HG03135 (cell line): ENCODE measurements at regions not wholly inside any gene's neighbourhood (a gene's known extent, or its start where the extent isn't known, plus 50 kb on each side); places are given as distances from the start of the nearest gene placed in this dataset.
A peak's percentile ranks its signal among the peaks of the same experiment; 100 is the strongest.

Source experiments
- ATAC-seq: cut with Tn5 transposase; IDR thresholded peaks from one replicate; pipeline ENCODE4 v1.9.1; 2021; ENCODE audit warnings: mild to moderate bottlenecking, moderate library complexity; ENCODE audit not compliant: unreplicated experiment

GRCh38 chr18:73261243-73261642 lies 393.5 kb upstream of the NETO1 start:
- no peak for ATAC-seq

DNA sequence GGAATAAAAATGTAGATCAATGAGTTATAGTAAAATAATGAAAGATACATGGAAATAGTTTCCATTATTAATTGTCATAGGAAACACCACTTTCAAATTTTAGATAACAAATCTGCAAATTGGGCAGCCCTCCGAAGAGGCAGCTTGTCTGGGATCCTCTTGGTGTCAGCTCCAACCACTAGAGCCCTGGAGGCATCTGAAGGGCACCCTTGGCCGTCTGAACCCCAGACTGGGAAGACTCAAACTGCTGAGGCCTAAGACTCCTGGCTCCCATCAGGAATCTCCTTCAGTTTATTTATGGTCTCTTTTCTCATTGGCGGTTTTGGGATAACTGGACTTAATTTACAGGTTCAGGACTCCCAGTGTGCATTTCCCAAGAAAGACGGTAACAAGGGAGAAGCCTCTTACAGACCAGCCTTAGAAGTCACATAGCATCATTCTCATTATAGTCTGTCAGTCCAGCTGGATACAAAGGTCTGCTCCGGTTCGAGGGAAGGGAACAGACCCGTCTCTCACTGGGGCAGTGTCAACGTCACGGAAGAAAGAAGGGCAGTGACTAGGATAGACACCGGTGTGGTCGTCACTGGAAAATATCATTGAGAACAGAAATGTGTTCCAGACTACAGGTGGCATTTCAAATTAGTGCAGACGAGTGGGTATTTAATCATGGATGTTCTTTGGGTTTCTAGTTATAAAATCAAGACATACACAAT lies 390.7 kb upstream of the NETO1 start:
- ATAC-seq: no peak

DNA sequence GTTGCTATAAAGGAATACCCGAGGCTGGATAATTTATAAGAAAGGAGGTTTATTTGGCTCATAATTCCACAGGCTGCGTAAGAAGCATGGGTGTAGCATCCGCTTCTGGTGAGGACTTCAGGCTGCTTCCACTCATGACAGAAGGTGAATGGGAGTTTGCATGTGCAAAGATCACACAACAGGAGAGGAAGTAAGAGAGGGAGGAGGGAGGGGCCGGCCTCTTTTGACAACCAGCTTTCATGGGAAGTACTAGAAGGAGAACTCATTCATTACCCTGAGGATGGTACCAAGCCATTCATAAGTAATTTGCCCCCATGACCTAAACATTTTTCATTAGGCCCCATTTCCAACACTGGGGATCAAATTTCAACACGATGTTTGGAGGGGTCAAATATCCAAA lies 386.8 kb upstream of the NETO1 start:
- no peak for ATAC-seq

GRCh38 chr18:73249030-73249429 lies 381.2 kb upstream of the NETO1 start:
- ATAC-seq: no peak

DNA sequence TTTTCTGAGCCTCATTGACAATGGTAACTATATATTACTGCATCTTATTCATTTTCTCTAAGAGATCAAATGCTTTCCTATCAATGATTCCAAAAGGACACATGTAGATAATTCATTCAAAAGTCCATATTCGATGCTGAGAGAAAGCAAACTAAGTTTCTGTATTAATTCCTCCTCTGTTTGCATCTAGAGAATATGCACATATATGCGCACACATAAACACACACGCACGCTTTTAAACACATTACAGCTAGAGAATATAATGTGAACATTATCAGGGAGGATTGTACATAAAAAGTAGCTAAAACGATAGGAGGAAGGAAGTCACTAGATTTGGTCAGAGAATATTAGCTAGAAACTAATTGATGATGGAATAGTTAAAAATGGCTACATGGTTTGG lies 379.0 kb upstream of the NETO1 start:
- no peak for ATAC-seq

GRCh38 chr18:73245345-73245744 lies 377.6 kb upstream of the NETO1 start:
- ATAC-seq: no peak

- no peak for ATAC-seq
Observed at GRCh38 chr18:73244401-73244800, 376.6 kb upstream of the NETO1 start.

DNA sequence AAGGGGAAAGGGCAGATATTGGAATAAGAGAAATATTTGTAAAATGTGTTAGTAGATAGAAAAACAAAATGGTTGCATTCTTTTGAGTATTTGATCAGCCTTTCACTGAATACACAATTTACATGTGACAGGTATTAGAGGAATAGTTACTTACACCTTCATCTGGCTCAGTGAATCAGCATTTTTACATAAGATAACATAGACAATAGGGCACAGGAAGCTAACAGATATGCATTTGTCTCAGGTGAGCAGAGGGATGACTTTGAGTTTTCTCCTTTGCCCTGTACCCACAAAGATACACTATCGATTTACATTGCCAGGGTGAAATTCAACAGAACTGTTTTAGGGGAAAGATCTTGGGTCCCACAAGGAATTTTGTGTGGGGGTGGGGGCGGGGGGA lies 373.1 kb upstream of the NETO1 start:
- no peak for ATAC-seq

- ATAC-seq: no peak
Observed at GRCh38 chr18:73235921-73236320, 368.1 kb upstream of the NETO1 start.

DNA sequence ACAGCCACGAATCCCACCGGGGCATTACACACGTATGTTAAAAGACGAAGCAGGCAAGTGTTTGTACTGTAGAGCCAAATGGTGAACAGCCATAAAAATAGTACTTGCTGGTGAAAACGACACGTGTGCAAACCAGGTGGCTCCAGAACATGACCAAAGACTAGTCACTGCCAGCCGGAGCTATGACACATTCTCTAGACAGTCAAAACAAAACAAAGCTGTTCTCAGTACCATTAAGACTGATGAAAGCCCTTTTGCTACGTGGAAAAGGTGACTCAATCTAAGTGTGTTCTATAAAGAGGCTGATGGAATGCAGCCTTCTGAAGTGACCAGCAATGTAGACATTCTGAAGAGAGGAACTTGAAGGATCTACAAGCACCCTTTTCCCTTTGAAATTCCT lies 367.7 kb upstream of the NETO1 start:
- ATAC-seq: peak; percentile 72

GRCh38 chr18:73232933-73233332 lies 365.1 kb upstream of the NETO1 start:
- ATAC-seq: peak; percentile 70

DNA sequence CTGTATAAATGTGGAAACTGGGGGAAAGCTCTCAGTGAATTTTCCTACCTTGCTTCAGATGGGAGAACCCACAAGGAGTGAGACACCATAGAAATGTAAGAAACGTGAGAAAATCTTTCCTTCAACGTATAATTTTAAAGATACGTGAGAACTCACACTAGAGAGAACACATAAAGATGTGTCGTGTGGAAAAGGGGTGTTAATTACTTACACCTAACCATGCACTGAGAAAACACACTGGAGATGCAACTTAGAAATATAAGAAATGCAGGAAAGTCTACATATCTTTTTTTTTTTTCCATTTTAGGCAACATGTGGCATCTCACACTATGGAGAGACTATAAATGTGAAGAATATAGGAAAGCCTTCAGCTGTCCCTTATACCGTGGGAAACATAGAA lies 352.9 kb upstream of the NETO1 start:
- ATAC-seq: no peak

DNA sequence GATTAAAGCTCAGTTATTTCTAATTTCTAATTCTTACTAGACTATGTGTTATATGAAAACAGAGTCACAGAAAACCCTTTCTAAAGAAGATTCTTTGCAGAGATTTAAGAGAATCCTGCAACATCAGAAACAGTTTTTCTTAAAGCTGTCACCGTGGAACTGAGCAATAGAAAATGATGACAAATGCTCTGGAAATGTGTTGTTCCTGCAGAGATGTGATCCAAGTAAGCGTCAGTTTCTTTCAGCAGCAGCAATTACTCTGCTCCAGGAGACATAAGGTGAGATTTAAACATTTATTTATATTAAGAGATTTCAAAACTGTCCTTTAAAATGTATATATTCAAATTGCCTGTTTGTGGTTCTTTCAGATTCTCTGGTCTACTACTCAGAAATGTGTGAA lies 350.5 kb upstream of the NETO1 start:
- ATAC-seq: no peak

GRCh38 chr18:73214970-73215369 lies 347.2 kb upstream of the NETO1 start:
- no peak for ATAC-seq

GRCh38 chr18:73212442-73212841 lies 344.7 kb upstream of the NETO1 start:
- ATAC-seq: no peak

DNA sequence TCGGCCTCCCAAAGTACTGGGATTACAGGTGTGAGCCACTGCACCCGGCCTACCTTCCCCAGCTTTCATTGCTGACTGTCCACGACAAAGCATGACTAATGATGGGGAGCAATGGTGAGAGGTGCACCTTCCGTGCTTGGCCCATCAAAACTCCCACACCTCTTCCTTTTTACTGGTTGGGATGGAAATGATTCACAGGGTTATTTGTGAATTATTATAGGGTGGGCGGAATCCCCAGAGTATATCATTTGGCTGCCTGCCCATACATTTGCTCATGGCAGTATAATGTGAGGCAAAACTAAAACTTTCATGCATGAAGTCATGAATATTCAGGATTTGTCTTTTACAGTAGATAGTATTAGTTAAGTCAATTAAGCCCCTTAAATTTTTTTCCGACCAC lies 334.2 kb upstream of the NETO1 start:
- no peak for ATAC-seq

DNA sequence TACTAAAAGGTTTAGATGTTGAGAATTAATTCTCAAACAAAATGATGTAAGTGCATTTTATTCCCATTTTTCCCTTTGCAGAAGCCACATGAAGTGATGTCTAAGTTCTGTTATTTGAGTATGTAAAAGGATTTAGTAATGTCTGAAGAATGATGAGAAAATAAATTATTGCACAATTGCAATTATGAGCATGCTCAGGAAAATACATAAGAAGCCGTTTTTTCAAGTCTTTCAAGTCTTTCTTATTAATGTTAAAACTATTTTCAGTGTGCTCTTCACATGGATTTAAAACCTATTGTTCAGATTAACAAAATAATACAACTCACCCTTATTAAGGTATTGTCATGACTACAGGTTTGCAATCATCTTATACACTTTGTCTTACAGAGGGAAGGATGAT lies 331.4 kb upstream of the NETO1 start:
- ATAC-seq: no peak

DNA sequence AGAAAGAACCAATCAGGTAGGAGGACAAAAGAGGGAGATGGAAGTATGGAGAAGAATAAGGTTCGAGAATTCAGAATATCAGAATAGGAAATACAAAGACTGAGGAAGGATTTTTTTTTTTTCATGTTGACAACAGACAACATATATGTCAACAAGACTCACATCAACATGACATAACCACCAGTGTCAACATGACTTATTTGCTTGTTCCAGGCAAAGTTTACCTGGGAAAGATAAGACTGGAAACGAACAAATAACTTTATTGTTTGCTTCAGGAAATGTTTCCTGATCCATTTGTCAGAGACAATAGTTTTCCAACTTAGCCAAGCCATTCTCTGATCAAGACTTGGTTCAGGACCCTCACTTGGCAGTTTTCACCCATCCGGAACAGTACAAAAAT lies 321.9 kb upstream of the NETO1 start:
- ATAC-seq: no peak

- no peak for ATAC-seq
Observed at GRCh38 chr18:73168236-73168635, 300.4 kb upstream of the NETO1 start.

- ATAC-seq: no peak
Observed at GRCh38 chr18:73164430-73164829, 296.6 kb upstream of the NETO1 start.

GRCh38 chr18:73163236-73163635 lies 295.4 kb upstream of the NETO1 start:
- ATAC-seq: no peak

DNA sequence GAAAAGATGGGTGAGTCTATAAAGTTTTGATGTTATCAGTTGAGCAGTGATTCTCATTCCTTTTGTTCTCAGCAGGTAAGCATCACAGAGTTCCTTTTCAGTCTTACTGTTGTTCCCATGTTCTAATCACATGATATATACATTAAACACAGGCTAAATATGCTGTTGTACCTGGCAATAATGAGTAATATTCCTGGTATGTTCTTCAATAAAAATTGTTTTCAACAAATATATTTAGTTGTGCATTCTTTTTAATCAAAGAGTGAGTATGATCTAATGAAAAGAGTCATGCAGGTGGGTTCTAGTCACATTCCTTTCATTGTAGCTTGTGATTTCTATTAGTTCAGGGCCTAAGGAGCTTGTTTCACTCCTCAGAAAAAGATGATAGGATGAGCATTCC lies 288.3 kb upstream of the NETO1 start:
- no peak for ATAC-seq

DNA sequence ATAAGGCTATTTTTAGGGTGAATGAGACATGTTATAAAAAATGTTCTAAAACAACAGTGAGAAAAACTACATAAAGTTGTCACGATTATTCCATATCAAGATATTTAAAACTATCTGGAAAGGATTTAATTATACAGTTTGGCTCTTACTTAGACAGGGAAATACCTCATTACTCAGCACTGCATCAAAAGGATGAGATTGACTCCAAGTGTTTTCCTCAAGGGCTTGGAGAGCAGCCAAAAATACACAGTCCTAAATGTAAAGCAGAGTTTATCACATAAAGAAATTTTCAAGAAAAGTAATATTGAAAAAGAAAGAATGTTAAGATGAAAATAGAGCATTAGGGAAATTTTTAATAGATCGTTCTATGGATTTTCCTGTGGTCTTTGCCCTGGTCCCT lies 285.5 kb upstream of the NETO1 start:
- ATAC-seq: no peak
